IMR-90 (cell line): ENCODE measurements at regions not wholly inside any gene's neighbourhood (a gene's known extent, or its start where the extent isn't known, plus 50 kb on each side); places are given as distances from the start of the nearest gene placed in this dataset.

Experiments
- CHD1 ChIP-seq: IDR thresholded peaks from 2 replicates; pipeline ENCODE4 v1.6.1; 2012; ENCODE audit warnings: low read depth, low read length, improper control_type of control experiment
- CTCF ChIP-seq: conservative IDR thresholded peaks from 2 replicates; pipeline ENCODE4 v1.5.1; 2012; ENCODE audit warnings: mild to moderate bottlenecking, low read depth, low read length, improper control_type of control experiment
- ELK1 ChIP-seq: fragments of 150-350 bp; IDR thresholded peaks from 2 replicates; pipeline ENCODE4 v1.6.1; 2016; ENCODE audit warnings: low read depth, mild to moderate bottlenecking, low read length, moderate library complexity, borderline replicate concordance
- FOS ChIP-seq: fragments of 150-350 bp; IDR thresholded peaks from 2 replicates; pipeline ENCODE4 v1.6.1; 2016; ENCODE audit warnings: low read depth, low read length
- MAFK ChIP-seq: IDR thresholded peaks from 2 replicates; pipeline ENCODE4 v1.6.1; 2012; ENCODE audit warnings: low read depth, low read length, improper control_type of control experiment
- MXI1 ChIP-seq: IDR thresholded peaks from 2 replicates; pipeline ENCODE4 v1.6.1; 2012; ENCODE audit warnings: low read depth, mild to moderate bottlenecking, low read length, moderate library complexity, borderline replicate concordance
- POLR2A ChIP-seq: IDR thresholded peaks from 2 replicates; pipeline ENCODE4 v1.6.1; 2012; ENCODE audit warnings: mild to moderate bottlenecking, low read depth, low read length
- RAD21 ChIP-seq: IDR thresholded peaks from 2 replicates; pipeline ENCODE4 v1.6.1; 2012; ENCODE audit warnings: low read length, improper control_type of control experiment
- RFX5 ChIP-seq: IDR thresholded peaks from 2 replicates; pipeline ENCODE4 v1.8.0; 2012; ENCODE audit warnings: low read depth, mild to moderate bottlenecking, low read length, moderate library complexity
- USF2 ChIP-seq: fragments of 150-350 bp; IDR thresholded peaks from 2 replicates; pipeline ENCODE4 v1.6.1; 2017; ENCODE audit warnings: mild to moderate bottlenecking, antibody characterized with exemption, low read length, low read depth

GRCh38 chr11:26063915-26064314 lies 268.0 kb upstream of the ANO3 start:
- TF ChIP-seq CTCF: no peak
- no peak for TF ChIP-seq USF2
- no peak for TF ChIP-seq MXI1
- TF ChIP-seq POLR2A: no peak
- no peak for TF ChIP-seq RFX5
- TF ChIP-seq RAD21: no peak
- TF ChIP-seq CHD1: no peak
- no peak for TF ChIP-seq MAFK
- TF ChIP-seq ELK1: no peak
- TF ChIP-seq FOS: no peak
